HepG2 (cell line): ENCODE measurements at regions not wholly inside any gene's neighbourhood (a gene's known extent, or its start where the extent isn't known, plus 50 kb on each side); places are given as distances from the start of the nearest gene placed in this dataset.

ENCODE experiments used
- AKNA ChIP-seq: sonication (generic); formaldehyde crosslinking; IDR thresholded peaks from 2 replicates; pipeline ENCODE4 v1.4.0; 2020; ENCODE audit warnings: missing genetic modification reagents, borderline replicate concordance
- PRDM4 ChIP-seq: sonication (generic); formaldehyde crosslinking; IDR thresholded peaks from 2 replicates; pipeline ENCODE4 v1.9.0; 2021; ENCODE audit warnings: missing genetic modification reagents, borderline replicate concordance

GRCh38 chr2:118639371-118639770 is 208.1 kb downstream of the EN1 start:
- TF ChIP-seq AKNA (CRISPR knock-in tag) (no peak), PRDM4 (no peak)
